HCT116 (cell line): ENCODE measurements at regions not wholly inside any gene's neighbourhood (a gene's known extent, or its start where the extent isn't known, plus 50 kb on each side); places are given as distances from the start of the nearest gene placed in this dataset.

Experiments used
- ATAC-seq: fragments of 200-7000 bp; cut with Tn5 transposase; 2 replicates; pipeline ENCODE4 v1.9.1; 2020; ENCODE audit warnings: mild to moderate bottlenecking, moderate library complexity
- BruUV-seq: library from RNA; stranded (reverse); fragments of 400-500 nt; replicated peaks from 2 replicates; lab custom pipeline; 2021; lab: Mats Ljungman, UMichigan
- CTCF ChIA-PET: fragments of 300-600 bp; sonication (Branson Sonifier 250); formaldehyde crosslinking; loops from one replicate; lab custom pipeline; 2021; ENCODE audit warnings: antibody characterized with exemption; lab: Charles Lee
- POLR2A ChIA-PET: fragments of 300-600, 350-600 bp; sonication (Branson Sonifier 250); formaldehyde crosslinking; loops from one replicate; lab custom pipeline; 2021; ENCODE audit warnings: antibody characterized with exemption; lab: Charles Lee
- RAD21 ChIA-PET, 2 experiments: fragments of 300-600 bp; sonication (Branson Sonifier 250); formaldehyde crosslinking; loops; one replicate each; lab custom pipeline; 2023; ENCODE audit warnings: low total read pairs in 2 of 2; ENCODE audit not compliant: uncharacterized antibody in 2 of 2, unreplicated experiment in 2 of 2, low non-redundant PET in 1 of 2; lab: Charles Lee
- DNase-seq: peaks from one replicate; pipeline ENCODE4 v3.0.0-alpha.2; 2010; ENCODE audit warnings: low read depth, low spot score
- H2AFZ ChIP-seq: fragments of 200-600 bp; shearing (Covaris generic), sonication (generic); 2 replicates; pipeline ENCODE4 v1.6.1; 2017; ENCODE audit warnings: low read depth, mixed run types, mixed read lengths, antibody characterized with exemption, low read length; ENCODE audit not compliant: poor library complexity, severe bottlenecking
- H3K27ac ChIP-seq: 2 replicates; pipeline ENCODE4 v1.5.1; 2012; ENCODE audit warnings: low read depth, low read length
- H3K27me3 ChIP-seq: fragments of 200-600 bp; sonication (generic); 2 replicates; pipeline ENCODE4 v1.6.1; 2016; ENCODE audit warnings: mixed run types, low read length, mixed read lengths; ENCODE audit not compliant: insufficient read depth
- H3K36me3 ChIP-seq, 2 experiments: fragments of 200-500 bp in 1 of 2; fragments of 200-600 bp in 1 of 2; sonication (Bioruptor generic) in 1 of 2; sonication (generic) in 1 of 2; 2 replicates each; pipeline versions ENCODE4 v1.5.1 to v1.6.1; 2014 to 2016; ENCODE audit warnings: low read length in 2 of 2, inconsistent platforms in 1 of 2, mixed read lengths in 1 of 2, mixed run types in 1 of 2; ENCODE audit not compliant: insufficient read depth in 2 of 2, control insufficient read depth in 1 of 2
- H3K4me1 ChIP-seq, 2 experiments: fragments of 200-600 bp in 1 of 2; sonication (generic) in 1 of 2; 2 replicates each; pipeline versions ENCODE4 v1.5.1 to v1.6.1; 2012 to 2017; ENCODE audit warnings: low read length in 2 of 2, inconsistent platforms in 1 of 2, mild to moderate bottlenecking in 1 of 2, mixed read lengths in 1 of 2, mixed run types in 1 of 2, moderate library complexity in 1 of 2; ENCODE audit not compliant: insufficient read depth in 2 of 2, control insufficient read depth in 1 of 2
- H3K4me2 ChIP-seq: fragments of 200-600 bp; sonication (generic); 2 replicates; pipeline ENCODE4 v1.6.1; 2017; ENCODE audit warnings: mixed run types, low read length, mixed read lengths
- H3K4me3 ChIP-seq, 2 experiments: fragments of 200-600 bp in 1 of 2; sonication (generic) in 1 of 2; replicated peaks in 1 of 2; 2 replicates each; pipeline ENCODE4 v1.5.1; 2011 to 2016; ENCODE audit warnings: low read length in 2 of 2, control low read depth in 1 of 2, low read depth in 1 of 2, mild to moderate bottlenecking in 1 of 2, mixed read lengths in 1 of 2, mixed run types in 1 of 2
- H3K79me2 ChIP-seq: fragments of 200-600 bp; sonication (generic); 2 replicates; pipeline ENCODE4 v1.6.1; 2017; ENCODE audit warnings: mild to moderate bottlenecking, mixed run types, low read length, moderate library complexity, mixed read lengths; ENCODE audit not compliant: insufficient read depth
- H3K9ac ChIP-seq: fragments of 200-600 bp; sonication (generic); 2 replicates; pipeline ENCODE4 v1.6.1; 2016; ENCODE audit warnings: low read length, mixed read lengths
- H3K9me2 ChIP-seq: fragments of 200-600 bp; sonication (generic), shearing (Covaris generic); 2 replicates; pipeline ENCODE4 v1.6.1; 2017; ENCODE audit warnings: mixed run types, mild to moderate bottlenecking, moderate library complexity; ENCODE audit not compliant: insufficient read depth
- H3K9me3 ChIP-seq, 2 experiments: fragments of 200-500 bp in 1 of 2; fragments of 200-600 bp in 1 of 2; sonication (Bioruptor generic) in 1 of 2; sonication (generic) in 1 of 2; 2 replicates each; pipeline ENCODE4 v1.6.1; 2014 to 2017; ENCODE audit warnings: low read length in 2 of 2, mixed read lengths in 2 of 2, inconsistent platforms in 1 of 2, low read depth in 1 of 2, mild to moderate bottlenecking in 1 of 2, mixed run types in 1 of 2, moderate library complexity in 1 of 2; ENCODE audit not compliant: control insufficient read depth in 1 of 2, insufficient read depth in 1 of 2
- H4K20me1 ChIP-seq: fragments of 200-600 bp; sonication (generic), shearing (Covaris generic); 2 replicates; pipeline ENCODE4 v1.6.1; 2017; ENCODE audit warnings: mixed run types, mild to moderate bottlenecking, moderate library complexity; ENCODE audit not compliant: insufficient read depth
- ATF3 ChIP-seq: IDR thresholded peaks from 2 replicates; pipeline ENCODE4 v1.6.1; 2012
- CEBPB ChIP-seq: IDR thresholded peaks from 2 replicates; pipeline ENCODE4 v1.6.1; 2012; ENCODE audit warnings: low read depth
- ELF1 ChIP-seq: IDR thresholded peaks from 2 replicates; pipeline ENCODE4 v1.6.1; 2012; ENCODE audit warnings: low read depth, borderline replicate concordance
- EZH2 ChIP-seq: fragments of 200-600 bp; sonication (generic); IDR thresholded peaks from 2 replicates; pipeline ENCODE4 v1.6.1; 2017; ENCODE audit warnings: antibody characterized with exemption, mixed run types
- EZH2phosphoT487 ChIP-seq: fragments of 200-600 bp; IDR thresholded peaks from 2 replicates; pipeline ENCODE4 v1.6.1; 2018; ENCODE audit warnings: antibody characterized with exemption, borderline replicate concordance
- FOSL1 ChIP-seq: IDR thresholded peaks from 2 replicates; pipeline ENCODE4 v1.6.1; 2012; ENCODE audit warnings: low read depth
- POLR2A ChIP-seq: IDR thresholded peaks from 2 replicates; pipeline ENCODE4 v1.7.0; 2011; ENCODE audit warnings: borderline replicate concordance; ENCODE audit not compliant: insufficient read depth, insufficient read length; ENCODE audit errors: extremely low read depth
- POLR2AphosphoS5 ChIP-seq: IDR thresholded peaks from 2 replicates; pipeline ENCODE4 v1.6.1; 2011; ENCODE audit warnings: mild to moderate bottlenecking, low read depth, low read length, moderate library complexity
- SIN3A ChIP-seq: IDR thresholded peaks from 2 replicates; pipeline ENCODE4 v1.6.1; 2012; ENCODE audit warnings: low read depth
- SP1 ChIP-seq: IDR thresholded peaks from 2 replicates; pipeline ENCODE4 v1.6.1; 2012; ENCODE audit warnings: low read depth
- SRF ChIP-seq: IDR thresholded peaks from 2 replicates; pipeline ENCODE4 v1.6.1; 2012; ENCODE audit warnings: low read depth
- ZNF274 ChIP-seq: fragments of 200-500 bp; sonication (Bioruptor generic); IDR thresholded peaks from 2 replicates; pipeline ENCODE4 v1.6.1; 2014; ENCODE audit warnings: mild to moderate bottlenecking, low read depth, low read length, inconsistent platforms
- intact Hi-C: fragments of 100-400 bp; cut with micrococcal nuclease; formaldehyde crosslinking; loops from 2 replicates; pipeline ENCODE4 v1.10.0; 2022
- TF ChIP-seq, protein P1 (sequence below): IDR thresholded peaks from 2 replicates; pipeline ENCODE4 v1.6.1; 2012
- TF ChIP-seq, protein P2 (sequence below), 3 experiments: fragments of 200-600 bp in 1 of 3; sonication (generic) in 1 of 3; IDR thresholded peaks in 2 of 3; conservative IDR thresholded peaks in 1 of 3; 2 replicates each; pipeline ENCODE4 v1.5.1; 2012 to 2017; ENCODE audit warnings: low read depth in 2 of 3, low read length in 2 of 3, antibody characterized with exemption in 1 of 3, borderline replicate concordance in 1 of 3, control low read depth in 1 of 3, mild to moderate bottlenecking in 1 of 3, mixed read lengths in 1 of 3, mixed run types in 1 of 3, moderate library complexity in 1 of 3; ENCODE audit not compliant: insufficient read depth in 1 of 3

- H3K4me1 ChIP-seq = peaks cover 0 to 14% of the 10 kb centered on the region in 2 experiments; a peak in 1 of 4 replicates
- ChIA-PET CTCF (interaction anchor here (0.9 kb wide), 1 partner anchor 151 kb away, joined by 3 read pairs; no protein-coding TSS in a partner anchor), RAD21 (no interaction called here), POLR2A (no interaction called here)
- no peaks in the 10 kb centered on the region for H3K27me3 ChIP-seq
- H3K27ac ChIP-seq = no peak overlapping the region
- BruUV-seq = no TSS peak
- no peak overlapping the region for H3K4me2 ChIP-seq
- no peak overlapping the region for H3K4me3 ChIP-seq
- H3K9me3 ChIP-seq = no peaks in the 10 kb centered on the region
- H3K9me2 ChIP-seq = no peaks in the 10 kb centered on the region
- H3K36me3 ChIP-seq = no peaks in the 10 kb centered on the region
- intact Hi-C loops = no loop called here
- DNase-seq (no peak), ATAC-seq (no peak)
- no peak overlapping the region for H3K9ac ChIP-seq
- TF ChIP-seq, protein P1, sequence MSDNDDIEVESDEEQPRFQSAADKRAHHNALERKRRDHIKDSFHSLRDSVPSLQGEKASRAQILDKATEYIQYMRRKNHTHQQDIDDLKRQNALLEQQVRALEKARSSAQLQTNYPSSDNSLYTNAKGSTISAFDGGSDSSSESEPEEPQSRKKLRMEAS = no peak
- TF ChIP-seq POLR2A = no peak
- no peak for TF ChIP-seq ELF1
- TF ChIP-seq SP1 = no peak
- TF ChIP-seq ZNF274 = no peak
- TF ChIP-seq ATF3 = no peak
- TF ChIP-seq, protein P2, sequence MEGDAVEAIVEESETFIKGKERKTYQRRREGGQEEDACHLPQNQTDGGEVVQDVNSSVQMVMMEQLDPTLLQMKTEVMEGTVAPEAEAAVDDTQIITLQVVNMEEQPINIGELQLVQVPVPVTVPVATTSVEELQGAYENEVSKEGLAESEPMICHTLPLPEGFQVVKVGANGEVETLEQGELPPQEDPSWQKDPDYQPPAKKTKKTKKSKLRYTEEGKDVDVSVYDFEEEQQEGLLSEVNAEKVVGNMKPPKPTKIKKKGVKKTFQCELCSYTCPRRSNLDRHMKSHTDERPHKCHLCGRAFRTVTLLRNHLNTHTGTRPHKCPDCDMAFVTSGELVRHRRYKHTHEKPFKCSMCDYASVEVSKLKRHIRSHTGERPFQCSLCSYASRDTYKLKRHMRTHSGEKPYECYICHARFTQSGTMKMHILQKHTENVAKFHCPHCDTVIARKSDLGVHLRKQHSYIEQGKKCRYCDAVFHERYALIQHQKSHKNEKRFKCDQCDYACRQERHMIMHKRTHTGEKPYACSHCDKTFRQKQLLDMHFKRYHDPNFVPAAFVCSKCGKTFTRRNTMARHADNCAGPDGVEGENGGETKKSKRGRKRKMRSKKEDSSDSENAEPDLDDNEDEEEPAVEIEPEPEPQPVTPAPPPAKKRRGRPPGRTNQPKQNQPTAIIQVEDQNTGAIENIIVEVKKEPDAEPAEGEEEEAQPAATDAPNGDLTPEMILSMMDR (IDR thresholded peaks at IDR 0.05 in 2 of 3, conservative IDR thresholded peaks at IDR 0.05 in 1 of 3; ENCODE audit: borderline replicate concordance in 1 of 3, insufficient read depth in 1 of 3, low read depth in 2 of 3, low read length in 2 of 3) = no peak
- no peak for TF ChIP-seq SIN3A
- no peak for TF ChIP-seq EZH2
- no peak for TF ChIP-seq SRF
- TF ChIP-seq CEBPB = no peak
- TF ChIP-seq POLR2AphosphoS5 = no peak
- TF ChIP-seq FOSL1 = no peak
- no peak for TF ChIP-seq EZH2phosphoT487
- no peaks in the 10 kb centered on the region for H4K20me1 ChIP-seq
- no peak overlapping the region for H2AFZ ChIP-seq
- H3K79me2 ChIP-seq = no peaks in the 10 kb centered on the region
Observed at GRCh38 chr5:73300337-73301207, 127.6 kb downstream of the TMEM174 start.
